Kasumi-1 (cell line): ENCODE measurements at regions not wholly inside any gene's neighbourhood (a gene's known extent, or its start where the extent isn't known, plus 50 kb on each side); places are given as distances from the start of the nearest gene placed in this dataset.
"Not testable (repeated sequence)": the region's sequence is repeated elsewhere in the genome, so short reads cannot be mapped to it uniquely, and the experiment has no call there.

Source experiments
- DNase-seq, 2 experiments: peaks; one replicate each; lab custom pipeline; 2025; lab: John Stamatoyannopoulos, UW

DNA sequence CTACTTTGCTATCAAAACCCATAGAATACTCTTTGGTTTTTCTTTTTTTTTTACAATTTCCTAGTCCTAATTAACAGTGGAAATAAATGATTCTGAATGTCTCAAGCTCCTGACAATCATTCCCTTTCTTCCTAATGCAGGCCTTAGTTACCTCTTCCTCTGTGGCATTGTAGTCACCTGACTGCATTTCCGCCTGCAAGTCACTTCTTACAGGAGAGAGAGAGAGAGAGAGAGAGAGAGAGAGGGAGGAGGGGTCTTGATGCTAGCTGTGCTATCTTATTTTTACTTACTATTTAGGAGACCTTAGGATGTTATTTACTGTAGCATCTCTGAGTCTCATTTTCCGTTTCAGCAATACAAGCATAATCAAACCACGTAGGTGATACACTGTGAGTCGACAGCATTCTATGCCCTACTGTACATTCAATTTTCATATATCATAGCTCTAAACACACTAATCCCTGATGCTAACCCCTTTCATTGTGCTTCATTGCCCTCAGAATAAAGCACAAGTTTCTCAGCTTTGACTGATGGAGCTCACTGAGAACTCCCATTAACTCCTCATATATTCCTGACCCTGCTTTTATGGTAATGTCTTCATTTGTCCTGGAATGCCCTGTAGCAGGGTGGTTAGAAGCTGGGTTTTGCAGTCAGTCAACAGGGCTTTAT, 1237.3 kb downstream of the XPNPEP1 start:
- DNase-seq: no peak

DNA sequence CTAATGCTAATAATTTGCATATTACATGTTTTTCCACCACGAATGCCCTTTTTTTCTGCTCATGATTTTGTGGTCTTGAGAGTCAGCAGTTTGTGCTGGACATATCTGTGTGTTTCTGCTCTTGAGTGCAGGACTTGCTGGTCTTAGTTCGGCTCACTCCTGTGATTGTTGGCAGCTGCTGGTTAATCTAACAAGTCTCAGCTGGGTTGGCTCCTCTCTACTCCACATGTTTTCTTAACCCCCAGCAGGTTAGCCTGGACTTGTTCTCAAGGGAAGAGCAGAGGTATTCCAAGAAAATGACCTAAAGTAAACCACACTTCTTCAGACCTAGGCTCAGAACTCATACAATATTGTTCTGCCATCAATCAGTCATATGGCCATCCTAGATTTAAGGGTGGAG, 1238.9 kb downstream of the XPNPEP1 start:
- no peak for DNase-seq

GRCh38 chr10:108673741-108674140, 1249.6 kb downstream of the XPNPEP1 start:
- no peak for DNase-seq

DNA sequence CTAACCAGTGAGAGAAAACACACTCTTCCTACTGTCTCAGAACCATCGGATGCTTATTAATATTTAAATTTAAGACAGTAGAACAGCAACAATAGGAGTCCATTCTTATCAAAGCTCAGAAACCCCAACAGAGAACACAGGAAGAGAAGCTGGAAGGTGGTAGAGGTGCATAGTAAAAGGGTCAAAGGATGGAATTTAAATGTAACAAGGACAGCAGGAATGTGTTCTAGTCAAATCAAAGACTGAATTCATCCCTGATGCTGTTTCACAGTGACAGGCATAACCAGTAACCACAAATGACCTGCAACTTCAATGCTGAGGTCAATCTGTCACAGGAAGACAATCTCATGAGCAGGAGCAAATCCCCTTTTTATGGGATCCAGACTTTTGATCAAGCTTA, 1259.7 kb downstream of the XPNPEP1 start:
- DNase-seq: no peak

- no peak for DNase-seq
Measured at GRCh38 chr10:108662975-108663374, 1260.3 kb downstream of the XPNPEP1 start.

DNA sequence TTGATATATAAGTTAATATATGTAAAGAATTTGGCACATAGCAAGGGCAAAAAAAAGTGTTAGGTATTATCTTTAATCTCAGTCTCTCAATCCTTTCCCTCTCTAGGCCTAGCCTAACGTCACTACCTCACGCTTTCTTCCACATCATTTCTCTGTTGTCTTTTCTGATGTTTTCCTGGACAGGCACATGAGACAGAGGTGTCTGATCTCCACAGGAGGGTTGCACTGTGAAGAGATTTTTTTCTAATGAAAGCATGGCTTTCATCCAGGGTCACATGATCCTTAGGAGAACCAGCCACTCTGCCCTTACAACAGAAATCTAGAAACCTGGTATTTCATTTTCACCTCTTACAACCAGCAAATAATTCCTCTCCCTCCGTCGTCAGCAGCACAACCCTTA, 1268.3 kb downstream of the XPNPEP1 start:
- no peak for DNase-seq

- DNase-seq: no peak
Measured at GRCh38 chr10:108653531-108653930, 1269.8 kb downstream of the XPNPEP1 start.

GRCh38 chr10:108639010-108639409, 1284.3 kb downstream of the XPNPEP1 start:
- no peak for DNase-seq

GRCh38 chr10:108638225-108638624, 1285.1 kb downstream of the XPNPEP1 start:
- DNase-seq: no peak

- no peak for DNase-seq
Measured at GRCh38 chr10:108633046-108633445, 1290.3 kb downstream of the XPNPEP1 start.

DNA sequence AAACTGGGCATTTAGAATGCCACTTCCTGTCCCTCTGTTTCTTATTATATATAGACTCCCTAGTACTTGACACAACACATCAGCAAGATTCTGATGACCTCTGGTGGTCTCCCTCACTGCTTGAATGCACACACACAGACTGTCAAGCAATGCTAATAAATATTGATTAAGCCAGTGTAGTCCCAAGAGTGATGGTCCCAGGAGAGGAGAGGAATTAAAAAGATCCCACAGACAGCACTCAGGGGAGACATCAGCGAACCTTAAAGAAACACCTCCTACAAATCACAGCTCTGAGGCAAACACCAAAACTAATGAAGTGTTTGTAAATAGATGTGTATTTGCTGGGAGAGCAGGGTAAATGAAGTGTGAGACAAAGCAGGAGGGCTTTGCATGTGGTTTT, 1291.2 kb downstream of the XPNPEP1 start:
- no peak for DNase-seq

DNA sequence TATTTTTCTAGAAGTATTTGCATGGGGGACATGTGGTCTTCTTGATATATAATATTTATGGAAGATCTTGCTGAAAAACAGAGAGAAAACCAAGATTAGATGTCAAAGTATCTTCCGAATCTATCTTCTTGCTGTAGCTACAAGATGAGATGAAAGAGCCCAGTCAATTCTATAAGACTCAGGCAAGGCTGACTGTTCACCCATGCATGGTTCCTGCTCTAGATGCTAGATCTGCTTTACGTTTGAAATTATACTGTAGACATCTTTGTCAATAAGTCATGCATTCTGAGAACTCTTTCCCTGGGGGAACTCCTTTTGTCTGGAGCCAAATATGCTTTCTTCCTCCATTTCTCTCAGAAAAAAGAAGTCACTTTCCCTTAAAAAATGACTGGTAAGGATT, 1292.0 kb downstream of the XPNPEP1 start:
- no peak for DNase-seq

GRCh38 chr10:108629834-108630233, 1293.5 kb downstream of the XPNPEP1 start:
- no peak for DNase-seq

- DNase-seq: no peak
Measured at GRCh38 chr10:108624052-108624451, 1299.3 kb downstream of the XPNPEP1 start.

GRCh38 chr10:108620821-108621534, 1302.3 kb downstream of the XPNPEP1 start:
- no peak for DNase-seq

GRCh38 chr10:108616559-108617285, 1306.6 kb downstream of the XPNPEP1 start:
- no peak for DNase-seq

- DNase-seq: no peak
Measured at GRCh38 chr10:108615576-108616320, 1307.6 kb downstream of the XPNPEP1 start.

DNA sequence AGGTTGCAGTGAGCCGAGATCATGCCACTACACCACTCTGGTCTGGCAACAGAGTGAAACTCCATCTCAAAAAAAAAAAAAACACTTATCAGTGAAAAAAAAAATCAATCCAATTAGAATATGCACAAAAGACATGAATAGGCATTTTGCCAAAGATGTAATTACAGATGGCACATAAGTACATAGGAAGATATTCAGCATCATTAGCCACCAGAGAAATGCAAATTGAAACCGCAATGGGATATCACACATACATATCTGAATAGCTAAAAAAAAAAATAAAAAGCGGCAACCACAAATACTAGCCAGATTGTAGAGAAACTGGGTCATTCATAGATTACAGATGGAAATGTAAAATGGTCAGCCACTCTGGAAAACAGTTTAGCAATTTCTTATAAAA, 1310.8 kb downstream of the XPNPEP1 start:
- DNase-seq: no peak

GRCh38 chr10:108608860-108609259, 1314.5 kb downstream of the XPNPEP1 start:
- no peak for DNase-seq

GRCh38 chr10:108601851-108602250, 1321.5 kb downstream of the XPNPEP1 start:
- DNase-seq: no peak

DNA sequence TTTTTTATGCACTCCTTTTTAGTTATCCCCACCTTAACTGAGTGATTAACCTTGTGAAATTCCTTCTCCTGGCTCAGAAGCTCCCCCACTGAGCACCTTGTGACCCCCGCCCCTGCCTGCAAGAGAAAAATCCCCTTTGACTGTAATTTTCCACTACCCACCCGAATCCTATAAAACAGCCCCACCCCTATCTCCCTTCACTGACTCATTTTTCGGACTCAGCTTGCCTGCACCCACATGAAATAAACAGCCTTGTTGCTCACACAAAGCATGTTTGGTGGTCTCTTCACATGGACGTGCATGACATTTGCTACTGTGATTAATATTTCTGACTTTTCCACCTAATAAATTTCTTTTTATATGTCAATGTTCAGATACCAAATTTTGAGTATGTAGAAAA, 1322.8 kb downstream of the XPNPEP1 start:
- DNase-seq: not testable (repeated sequence)

DNA sequence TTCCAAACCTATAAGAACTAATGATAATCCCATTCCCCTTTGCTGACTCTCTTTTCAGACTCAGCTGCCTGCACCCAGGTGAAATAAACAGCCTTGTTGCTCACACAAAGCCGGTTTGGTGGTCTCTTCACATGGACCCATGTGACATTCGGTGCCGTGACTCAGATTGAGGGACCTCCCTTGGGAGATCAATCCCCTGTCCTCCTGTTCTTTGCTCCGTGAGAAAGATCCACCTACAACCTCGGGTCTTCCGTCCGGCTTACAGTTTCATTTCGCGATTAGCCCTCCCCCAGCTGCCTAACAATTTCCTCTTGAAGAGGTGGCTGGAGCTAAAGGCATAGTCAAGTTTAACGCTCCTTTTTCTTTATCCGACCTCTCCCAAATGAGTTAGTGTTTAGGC, 1324.0 kb downstream of the XPNPEP1 start:
- not testable (repeated sequence) for DNase-seq
